HAP-1 (cell line): ENCODE measurements at regions not wholly inside any gene's neighbourhood (a gene's known extent, or its start where the extent isn't known, plus 50 kb on each side); places are given as distances from the start of the nearest gene placed in this dataset.
"Not testable (repeated sequence)": the region's sequence is repeated elsewhere in the genome, so short reads cannot be mapped to it uniquely, and the experiment has no call there.

Experiments used
- DNase-seq, 2 experiments: peaks; one replicate each; pipeline ENCODE4 v3.0.0-alpha.2; 2016 to 2020; ENCODE audit warnings: low spot score in 2 of 2
- H3K27me3 ChIP-seq: fragments of 250-450 bp; sonication (Bioruptor Pico); 2 replicates; pipeline ENCODE4 v1.5.1; 2020; ENCODE audit warnings: low read depth, mild to moderate bottlenecking, moderate library complexity
- H3K36me3 ChIP-seq: fragments of 250-450 bp; sonication (Bioruptor Pico); replicated peaks from 2 replicates; pipeline ENCODE4 v1.5.1; 2020; ENCODE audit warnings: mild to moderate bottlenecking
- H3K4me1 ChIP-seq: fragments of 250-450 bp; sonication (Bioruptor Pico); 2 replicates; pipeline ENCODE4 v1.5.1; 2020; ENCODE audit warnings: mild to moderate bottlenecking
- H3K4me3 ChIP-seq: fragments of 250-450 bp; sonication (Bioruptor Pico); 2 replicates; pipeline ENCODE4 v1.5.1; 2020; ENCODE audit warnings: mild to moderate bottlenecking, moderate library complexity
- H3K9me3 ChIP-seq: fragments of 250-450 bp; sonication (Bioruptor Pico); 2 replicates; pipeline ENCODE4 v1.5.1; 2020; ENCODE audit warnings: mild to moderate bottlenecking, moderate library complexity
- in situ Hi-C: fragments of 300-500 bp; cut with MboI; formaldehyde crosslinking; loops from 3 replicates; pipeline ENCODE4 v1.14.3; 2020; ENCODE audit warnings: low sequenced_read_pairs, inconsistent platforms, mixed read lengths

DNA sequence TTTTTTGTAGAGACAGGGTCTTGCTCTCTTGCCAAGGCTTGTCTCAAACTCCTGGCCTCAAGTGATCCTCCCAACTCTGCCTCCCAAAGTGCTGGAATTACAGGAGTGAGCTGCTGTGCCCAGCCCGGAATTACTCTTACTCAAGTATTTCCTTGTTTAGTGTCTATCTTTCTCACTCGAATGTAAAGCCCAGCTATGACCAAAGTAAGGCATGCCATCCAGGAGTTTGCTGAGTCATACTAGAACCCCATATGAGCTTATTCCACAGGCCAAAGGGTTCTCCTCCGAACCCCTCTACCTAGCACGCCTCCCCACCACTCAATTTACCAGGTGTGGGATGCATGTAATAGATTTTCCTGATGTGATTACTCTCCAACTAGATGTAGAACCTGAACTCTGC, 166.6 kb upstream of the AUTS2 start:
- Histone ChIP-seq H3K27me3 (no peaks in the 10 kb centered on the region), H3K36me3 (no peaks in the 10 kb centered on the region), H3K9me3 (no peaks in the 10 kb centered on the region), H3K4me3 (no peak overlapping the region), H3K4me1 (no peaks in the 10 kb centered on the region)
- DNase-seq, result no peak
- in situ Hi-C loops, result no loop called here

DNA sequence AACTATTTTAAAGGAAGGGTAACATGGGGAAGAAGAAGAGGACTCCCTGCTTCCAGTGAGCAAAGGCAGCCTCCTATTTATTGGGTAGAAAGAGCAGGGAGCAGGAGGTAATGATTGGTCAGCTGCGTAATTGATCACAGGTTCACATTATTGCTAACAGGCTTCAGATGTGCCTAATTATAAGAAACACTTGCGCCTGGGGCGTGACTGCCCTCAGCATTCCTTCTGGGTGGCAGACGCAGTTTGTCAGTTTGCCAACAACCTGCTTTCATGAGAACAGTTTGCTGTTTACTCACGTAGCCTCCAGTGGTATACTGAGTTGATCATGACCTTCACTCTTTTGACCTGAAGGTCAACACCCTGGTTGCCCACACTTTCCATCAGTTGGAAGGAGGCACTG, 166.0 kb upstream of the AUTS2 start:
- H3K9me3 ChIP-seq, H3K27me3 ChIP-seq, in situ Hi-C loops, H3K36me3 ChIP-seq, H3K4me1 ChIP-seq, H3K4me3 ChIP-seq, DNase-seq: not testable (repeated sequence)

DNA sequence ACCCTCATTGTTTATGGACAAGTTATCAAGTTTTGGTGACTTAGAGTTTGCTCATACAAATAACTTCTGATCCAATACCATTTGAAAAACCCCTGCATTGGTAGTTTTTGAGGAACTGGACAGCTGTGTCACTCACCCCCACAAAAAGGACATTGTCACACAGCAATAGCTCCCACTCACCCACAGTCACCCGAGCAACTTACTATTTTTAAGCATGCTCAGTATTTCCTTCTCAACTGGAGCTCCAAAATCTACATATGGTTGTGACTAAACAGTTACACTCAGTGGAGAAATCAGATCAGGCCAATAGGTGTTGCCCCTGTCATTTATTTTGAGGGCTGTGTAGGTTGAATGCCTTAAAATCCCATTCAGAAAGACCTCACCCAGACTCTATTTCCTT, 165.2 kb upstream of the AUTS2 start:
- Histone ChIP-seq H3K27me3 (no peaks in the 10 kb centered on the region), H3K4me3 (no peak overlapping the region), H3K9me3 (no peaks in the 10 kb centered on the region), H3K36me3 (no peaks in the 10 kb centered on the region), H3K4me1 (no peaks in the 10 kb centered on the region)
- DNase-seq, result no peak
- in situ Hi-C loops, result no loop called here

DNA sequence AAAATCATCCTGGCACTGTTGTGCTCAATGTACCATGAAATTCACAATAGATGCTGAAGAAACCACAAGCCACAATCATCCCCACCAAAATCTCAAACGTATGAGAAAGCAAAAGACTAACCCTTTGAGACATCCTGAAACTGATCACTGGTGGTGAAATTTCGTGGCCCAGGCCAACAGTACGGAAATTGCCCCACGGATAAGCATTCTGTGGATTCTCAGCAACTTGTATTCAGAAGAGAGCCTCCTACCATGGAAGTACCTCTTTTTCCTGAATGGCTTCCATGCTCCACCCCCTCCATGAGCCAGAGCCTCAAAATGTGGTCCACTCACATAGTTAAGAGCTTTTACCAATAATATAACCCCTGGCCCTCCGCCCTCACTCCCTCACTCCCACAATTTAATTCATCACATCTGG, 163.9 kb upstream of the AUTS2 start:
- DNase-seq, result no peak
- Histone ChIP-seq H3K4me3 (no peak overlapping the region), H3K27me3 (no peaks in the 10 kb centered on the region), H3K4me1 (no peaks in the 10 kb centered on the region), H3K9me3 (no peaks in the 10 kb centered on the region), H3K36me3 (no peaks in the 10 kb centered on the region)
- in situ Hi-C loops, result no loop called here

DNA sequence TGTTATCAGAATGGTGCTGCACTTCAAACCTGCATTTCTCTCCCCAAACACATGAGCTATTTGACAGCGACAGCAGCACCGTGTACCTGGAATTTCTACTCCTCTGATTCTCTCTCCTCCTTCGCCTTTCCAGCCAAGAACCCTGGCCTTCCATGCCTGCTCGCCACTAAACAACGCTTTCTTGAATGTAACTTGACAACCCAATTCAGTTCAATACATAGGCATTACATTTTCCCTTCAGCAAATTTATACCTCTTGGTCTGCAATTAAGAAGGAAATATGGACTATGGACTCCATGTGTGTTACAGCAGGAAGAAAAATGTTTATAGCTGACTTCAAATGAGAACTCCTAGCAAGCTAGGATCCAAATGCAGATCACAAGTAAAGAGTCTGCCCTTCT, 162.6 kb upstream of the AUTS2 start:
- DNase-seq, result no peak
- no peak overlapping the region for H3K4me3 ChIP-seq
- in situ Hi-C loops, result no loop called here
- no peaks in the 10 kb centered on the region for H3K27me3 ChIP-seq
- H3K9me3 ChIP-seq, result no peaks in the 10 kb centered on the region
- no peaks in the 10 kb centered on the region for H3K4me1 ChIP-seq
- H3K36me3 ChIP-seq, result no peaks in the 10 kb centered on the region

DNA sequence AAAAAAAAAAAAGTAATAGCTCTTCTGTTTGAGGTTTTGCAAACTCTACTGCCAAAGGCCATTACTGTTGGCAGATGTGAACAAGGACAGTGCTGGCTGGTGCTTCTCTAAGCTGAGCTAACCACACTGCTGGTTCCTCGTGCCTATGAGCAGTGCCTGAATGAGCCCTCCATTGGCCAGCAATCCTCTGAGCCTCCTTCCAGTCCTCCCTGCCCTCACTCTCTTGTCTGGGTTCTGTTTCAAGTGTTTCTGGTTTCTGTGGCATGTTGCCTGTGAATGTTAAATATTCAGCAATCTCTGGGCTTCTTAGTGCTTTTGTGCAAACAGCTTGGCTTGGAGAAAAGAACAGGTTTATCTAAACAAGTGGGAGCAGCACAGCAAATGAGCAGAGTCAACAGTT, 161.3 kb upstream of the AUTS2 start:
- in situ Hi-C loops, result no loop called here
- no peak for DNase-seq
- no peaks in the 10 kb centered on the region for H3K36me3 ChIP-seq

GRCh38 chr7:69438584-69439412, 159.5 kb upstream of the AUTS2 start:
- Histone ChIP-seq H3K27me3 (no peaks in the 10 kb centered on the region), H3K4me3 (no peak overlapping the region), H3K4me1 (no peaks in the 10 kb centered on the region), H3K36me3 (no peaks in the 10 kb centered on the region), H3K9me3 (no peaks in the 10 kb centered on the region)
- no peak for DNase-seq
- in situ Hi-C loops, result no loop called here

More for the DNA sequence above, 161.3 kb upstream of the AUTS2 start:
- H3K4me3 ChIP-seq, result no peak overlapping the region
- no peaks in the 10 kb centered on the region for H3K4me1 ChIP-seq
- no peaks in the 10 kb centered on the region for H3K9me3 ChIP-seq
- no peaks in the 10 kb centered on the region for H3K27me3 ChIP-seq

- Histone ChIP-seq H3K36me3 (no peaks in the 10 kb centered on the region), H3K4me1 (no peaks in the 10 kb centered on the region), H3K9me3 (no peaks in the 10 kb centered on the region), H3K4me3 (no peak overlapping the region), H3K27me3 (no peaks in the 10 kb centered on the region)
- in situ Hi-C loops, result no loop called here
- no peak for DNase-seq
Measured at GRCh38 chr7:69439636-69440325, 158.5 kb upstream of the AUTS2 start.

DNA sequence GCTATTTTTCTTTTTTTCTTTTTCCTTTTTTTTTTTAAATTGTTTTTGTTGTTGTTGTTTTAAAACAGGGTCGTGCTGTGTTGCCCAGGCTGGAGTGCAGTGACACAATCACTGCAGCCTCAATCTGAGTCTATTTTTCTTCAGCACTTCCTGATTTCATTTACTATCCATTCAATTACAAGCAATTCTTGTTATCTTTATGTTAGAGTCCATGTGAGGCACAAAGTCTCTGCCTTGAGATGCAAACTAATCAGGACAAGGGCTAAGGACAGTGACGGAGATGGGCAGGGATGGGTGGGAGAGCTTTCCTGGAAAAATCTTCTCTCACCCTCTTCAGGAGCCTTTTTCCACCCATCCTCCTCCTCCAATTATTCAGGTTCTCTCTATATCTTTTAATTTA, 157.3 kb upstream of the AUTS2 start:
- in situ Hi-C loops, result no loop called here
- H3K4me3 ChIP-seq, result no peak overlapping the region
- H3K36me3 ChIP-seq, result no peaks in the 10 kb centered on the region
- no peaks in the 10 kb centered on the region for H3K27me3 ChIP-seq
- H3K9me3 ChIP-seq, result no peaks in the 10 kb centered on the region
- no peaks in the 10 kb centered on the region for H3K4me1 ChIP-seq
- no peak for DNase-seq

- Histone ChIP-seq H3K4me1 (no peaks in the 10 kb centered on the region), H3K36me3 (no peaks in the 10 kb centered on the region), H3K4me3 (no peak overlapping the region), H3K9me3 (no peaks in the 10 kb centered on the region), H3K27me3 (no peaks in the 10 kb centered on the region)
- DNase-seq, result no peak
- in situ Hi-C loops, result no loop called here
Measured at GRCh38 chr7:69443136-69443535, 155.1 kb upstream of the AUTS2 start.

GRCh38 chr7:69445541-69445940, 152.7 kb upstream of the AUTS2 start:
- H3K36me3 ChIP-seq, result no peaks in the 10 kb centered on the region
- in situ Hi-C loops, result no loop called here
- DNase-seq, result no peak

GRCh38 chr7:69446213-69446612, 152.1 kb upstream of the AUTS2 start:
- DNase-seq, H3K27me3 ChIP-seq, H3K36me3 ChIP-seq, H3K4me1 ChIP-seq, H3K9me3 ChIP-seq, in situ Hi-C loops, H3K4me3 ChIP-seq: not testable (repeated sequence)

More at GRCh38 chr7:69445541-69445940, 152.7 kb upstream of the AUTS2 start:
- no peak overlapping the region for H3K4me3 ChIP-seq
- no peaks in the 10 kb centered on the region for H3K27me3 ChIP-seq
- H3K4me1 ChIP-seq, result peaks cover 6% of the 10 kb centered on the region
- no peaks in the 10 kb centered on the region for H3K9me3 ChIP-seq

- H3K4me3 ChIP-seq, result no peak overlapping the region
- in situ Hi-C loops, result no loop called here
- no peaks in the 10 kb centered on the region for H3K36me3 ChIP-seq
- DNase-seq, result no peak
- no peaks in the 10 kb centered on the region for H3K9me3 ChIP-seq
- H3K27me3 ChIP-seq, result no peaks in the 10 kb centered on the region; the same call in 1 of the 2 replicates
- H3K4me1 ChIP-seq, result peaks cover 6% of the 10 kb centered on the region
Measured at GRCh38 chr7:69448071-69448470, 150.2 kb upstream of the AUTS2 start.

GRCh38 chr7:69450456-69450855, 147.8 kb upstream of the AUTS2 start:
- in situ Hi-C loops, result no loop called here
- Histone ChIP-seq H3K4me3 (no peak overlapping the region), H3K9me3 (no peaks in the 10 kb centered on the region), H3K4me1 (peaks cover 10% of the 10 kb centered on the region), H3K27me3 (no peaks in the 10 kb centered on the region; the same call in 1 of the 2 replicates), H3K36me3 (no peaks in the 10 kb centered on the region)
- peak; percentile 58 to 93 for DNase-seq
